GM21723 (cell line): ENCODE measurements at regions not wholly inside any gene's neighbourhood (a gene's known extent, or its start where the extent isn't known, plus 50 kb on each side); places are given as distances from the start of the nearest gene placed in this dataset.
"Not testable (repeated sequence)": the region's sequence is repeated elsewhere in the genome, so short reads cannot be mapped to it uniquely, and the experiment has no call there.

Experiments
- ATAC-seq: cut with Tn5 transposase; IDR thresholded peaks from one replicate; pipeline ENCODE4 v1.9.1; 2021; ENCODE audit warnings: mild to moderate bottlenecking, moderate library complexity; ENCODE audit not compliant: unreplicated experiment

GRCh38 chr4:101670897-101671296 lies 119.6 kb upstream of the BANK1 start:
- no peak for ATAC-seq

GRCh38 chr4:101670370-101670769 lies 120.2 kb upstream of the BANK1 start:
- ATAC-seq: no peak

- no peak for ATAC-seq
These were observed 120.7 kb upstream of the BANK1 start for GRCh38 chr4:101669832-101670188.

GRCh38 chr4:101669138-101669831 lies 121.2 kb upstream of the BANK1 start:
- ATAC-seq: no peak

GRCh38 chr4:101667348-101667747 lies 123.2 kb upstream of the BANK1 start:
- ATAC-seq: no peak

GRCh38 chr4:101660607-101661006 lies 129.9 kb upstream of the BANK1 start:
- no peak for ATAC-seq

- ATAC-seq: no peak
These were observed 134.7 kb upstream of the BANK1 start for GRCh38 chr4:101655857-101656256.

- ATAC-seq: no peak
These were observed 135.5 kb upstream of the BANK1 start for GRCh38 chr4:101655005-101655404.

GRCh38 chr4:101651778-101652177 lies 138.8 kb upstream of the BANK1 start:
- ATAC-seq: no peak

GRCh38 chr4:101649790-101650515 lies 140.6 kb upstream of the BANK1 start:
- no peak for ATAC-seq

- ATAC-seq: no peak
These were observed 142.9 kb upstream of the BANK1 start for GRCh38 chr4:101647710-101648034.

GRCh38 chr4:101644516-101644915 lies 146.0 kb upstream of the BANK1 start:
- ATAC-seq: no peak

- ATAC-seq: no peak
These were observed 147.2 kb upstream of the BANK1 start for GRCh38 chr4:101643186-101643837.

GRCh38 chr4:101632766-101633165 lies 157.8 kb upstream of the BANK1 start:
- ATAC-seq: not testable (repeated sequence)

- ATAC-seq: no peak
These were observed 160.1 kb upstream of the BANK1 start for GRCh38 chr4:101630319-101630986.

GRCh38 chr4:101621120-101621519 lies 169.4 kb upstream of the BANK1 start:
- no peak for ATAC-seq

- no peak for ATAC-seq
These were observed 174.9 kb upstream of the BANK1 start for GRCh38 chr4:101615652-101616051.

- not testable (repeated sequence) for ATAC-seq
These were observed 183.5 kb upstream of the BANK1 start for GRCh38 chr4:101606989-101607388.

GRCh38 chr4:101604976-101605375 lies 185.6 kb upstream of the BANK1 start:
- ATAC-seq: no peak

- ATAC-seq: no peak
These were observed 190.2 kb upstream of the BANK1 start for GRCh38 chr4:101600287-101600686.

- ATAC-seq: no peak
These were observed 190.9 kb upstream of the BANK1 start for GRCh38 chr4:101599620-101600019.
